ENCODE measurements at regions not wholly inside any gene's neighbourhood (a gene's known extent, or its start where the extent isn't known, plus 50 kb on each side); places are given as distances from the start of the nearest gene placed in this dataset.

GRCh38 chr4:56220261-56220660, 167.0 kb downstream of the AASDH start:
- FAIRE-seq: no peak
- no peak overlapping the region for H4K5ac ChIP-seq (ENCODE audit: insufficient read length, low read depth, low read length)
- H3K56ac ChIP-seq (replicated peaks; ENCODE audit: insufficient read length, low read depth, low read length): no peak overlapping the region
- ChIA-PET CTCF (ENCODE audit: partially characterized antibody) (interaction anchor here (0.6 kb wide), 1 partner anchor 227 kb away, joined by 4 read pairs; no protein-coding TSS in a partner anchor), POLR2A (ENCODE audit: partially characterized antibody) (interaction anchor here (0.6 kb wide), 1 partner anchor 296 kb away, joined by 4 read pairs; no protein-coding TSS in a partner anchor)
- H4K8ac ChIP-seq (ENCODE audit: extremely low read depth, insufficient read depth, low read length): no peak overlapping the region
- no peak overlapping the region for H2AFZ ChIP-seq (ENCODE audit: low read length)
- no peaks in the 10 kb centered on the region for H3K79me1 ChIP-seq (ENCODE audit: low read depth, low read length)
- no peak overlapping the region for H3K23ac ChIP-seq (ENCODE audit: insufficient read length)
- H4K20me1 ChIP-seq (replicated peaks in 1 of 2; ENCODE audit: control insufficient read depth in 1 of 2, insufficient read depth in 2 of 2, low read length in 2 of 2): no peaks in the 10 kb centered on the region
- H3K14ac ChIP-seq (ENCODE audit: insufficient read length): no peak overlapping the region
- H3K4me2 ChIP-seq (ENCODE audit: insufficient read depth in 1 of 2, low read depth in 2 of 2, low read length in 2 of 2): no peak overlapping the region
- H3K4me1 ChIP-seq (replicated peaks in 1 of 4; ENCODE audit: control insufficient read depth in 3 of 4, insufficient read depth in 4 of 4, low read length in 3 of 4): peaks cover 0 to 5% (median 0%) of the 10 kb centered on the region in 4 experiments; a peak in 2 of 7 replicates
- H2BK120ac ChIP-seq (replicated peaks; ENCODE audit: low read depth, low read length): no peak overlapping the region
- no peak overlapping the region for H3K9ac ChIP-seq (replicated peaks in 1 of 4; ENCODE audit: extremely low read depth in 1 of 4, low read depth in 3 of 4, low read length in 3 of 4)
- no peaks in the 10 kb centered on the region; a peak in 1 of 8 replicates for H3K36me3 ChIP-seq (ENCODE audit: control insufficient read depth in 2 of 4, insufficient read depth in 4 of 4, low read length in 3 of 4)
- no peak overlapping the region for H2BK15ac ChIP-seq (ENCODE audit: low read length)
- no peak overlapping the region for H2AK5ac ChIP-seq (ENCODE audit: low read depth, low read length)
- H2BK12ac ChIP-seq (ENCODE audit: low read depth, low read length): no peak overlapping the region
- no peak overlapping the region for H4K91ac ChIP-seq (replicated peaks; ENCODE audit: insufficient read length, low read length)
- no peak for DNase-seq (ENCODE audit: low read depth in 1 of 2, low spot score in 2 of 2)
- H3K23me2 ChIP-seq (ENCODE audit: low read depth, low read length): no peaks in the 10 kb centered on the region; the same call in 1 of the 2 replicates
- no peak overlapping the region for H2BK20ac ChIP-seq (ENCODE audit: low read length)
- no peaks in the 10 kb centered on the region for H3K27me3 ChIP-seq (replicated peaks in 1 of 4; ENCODE audit: control insufficient read depth in 3 of 4, extremely low read depth in 1 of 4, insufficient read depth in 3 of 4, low read length in 3 of 4)
- H3K18ac ChIP-seq (ENCODE audit: extremely low read depth, low read length): no peak overlapping the region
- H2BK5ac ChIP-seq (ENCODE audit: low read depth, low read length): no peak overlapping the region
- no peaks in the 10 kb centered on the region for H3K79me2 ChIP-seq (ENCODE audit: control insufficient read depth in 1 of 2, insufficient read depth in 2 of 2, low read length in 2 of 2)
- WGBS, 2 experiments (ENCODE audit: extremely low coverage in 1 of 2, insufficient coverage in 1 of 2, insufficient read length in 1 of 2, insufficient replicate concordance in 2 of 2, low coverage in 1 of 2, low lambda C conversion rate in 2 of 2, missing lambda C conversion rate in 1 of 2): 86% methylated on average over 3 of the region's 3 CpGs; no CpG with 5 or more reads in 1 of the 2 experiments
- no peak overlapping the region for H3K4ac ChIP-seq (replicated peaks; ENCODE audit: insufficient read length, low read depth, low read length)
- no peak overlapping the region for H3K27ac ChIP-seq (ENCODE audit: low read depth, low read length)
- H3K4me3 ChIP-seq (ENCODE audit: extremely low read depth in 1 of 4, insufficient read depth in 2 of 4, low read depth in 3 of 4, low read length in 4 of 4): no peak overlapping the region
- no peaks in the 10 kb centered on the region for H3K9me3 ChIP-seq (ENCODE audit: insufficient read depth in 2 of 2, low read depth in 1 of 2, low read length in 1 of 2)
